Neuronal stem cell (in vitro differentiated cells): ENCODE measurements at regions not wholly inside any gene's neighbourhood (a gene's known extent, or its start where the extent isn't known, plus 50 kb on each side); places are given as distances from the start of the nearest gene placed in this dataset.

Experiments used
- DNase-seq: peaks from one replicate; pipeline ENCODE4 v3.0.0-alpha.2; 2013; ENCODE audit warnings: low spot score
- H2AFZ ChIP-seq: one replicate; pipeline ENCODE4 v1.6.1; 2013; ENCODE audit warnings: mild to moderate bottlenecking, low read length, inconsistent platforms
- H2AK5ac ChIP-seq: 2 replicates; pipeline ENCODE4 v1.6.1; 2013; ENCODE audit warnings: low read depth, mild to moderate bottlenecking, inconsistent platforms, low read length, moderate library complexity, mixed read lengths
- H2BK120ac ChIP-seq: 2 replicates; pipeline ENCODE4 v1.6.1; 2013; ENCODE audit warnings: low read depth, mild to moderate bottlenecking, inconsistent platforms, low read length, moderate library complexity, mixed read lengths
- H2BK12ac ChIP-seq: one replicate; pipeline ENCODE4 v1.6.1; 2013; ENCODE audit warnings: low read length, inconsistent platforms
- H2BK15ac ChIP-seq: 2 replicates; pipeline ENCODE4 v1.6.1; 2013; ENCODE audit warnings: mild to moderate bottlenecking, low read length, inconsistent platforms, mixed read lengths
- H2BK5ac ChIP-seq: one replicate; pipeline ENCODE4 v1.6.1; 2013; ENCODE audit warnings: inconsistent platforms, mild to moderate bottlenecking, low read length, moderate library complexity
- H3K14ac ChIP-seq: one replicate; pipeline ENCODE4 v1.6.1; 2013; ENCODE audit warnings: low read length, inconsistent platforms
- H3K18ac ChIP-seq: 2 replicates; pipeline ENCODE4 v1.6.1; 2013; ENCODE audit warnings: low read length, inconsistent platforms
- H3K23ac ChIP-seq: 2 replicates; pipeline ENCODE4 v1.6.1; 2013; ENCODE audit warnings: low read depth, mild to moderate bottlenecking, mixed read lengths, low read length, inconsistent platforms; ENCODE audit not compliant: poor library complexity
- H3K27ac ChIP-seq: replicated peaks from 3 replicates; pipeline ENCODE4 v1.5.1; 2013; ENCODE audit warnings: low read length, inconsistent platforms
- H3K27me3 ChIP-seq, 3 experiments: 2 replicates each; pipeline ENCODE4 v1.6.1; 2013; ENCODE audit warnings: low read length in 3 of 3, mild to moderate bottlenecking in 2 of 3, inconsistent platforms in 1 of 3, low read depth in 1 of 3, mixed read lengths in 1 of 3, moderate library complexity in 1 of 3; ENCODE audit not compliant: control insufficient read depth in 3 of 3, insufficient read depth in 3 of 3
- H3K36me3 ChIP-seq, 2 donors: replicated peaks in 1 of 2; 2 replicates each; pipeline ENCODE4 v1.6.1; 2013; ENCODE audit warnings: low read length in 2 of 2; ENCODE audit not compliant: control insufficient read depth in 2 of 2, insufficient read depth in 2 of 2
- H3K4ac ChIP-seq: 2 replicates; pipeline ENCODE4 v1.6.1; 2013; ENCODE audit warnings: inconsistent platforms, mild to moderate bottlenecking, low read length, moderate library complexity
- H3K4me1 ChIP-seq, 2 donors: 1 replicate in 1 of 2; 2 replicates in 1 of 2; pipeline ENCODE4 v1.6.1; 2013; ENCODE audit warnings: low read length in 2 of 2, low read depth in 1 of 2; ENCODE audit not compliant: control insufficient read depth in 2 of 2, insufficient read depth in 1 of 2
- H3K4me2 ChIP-seq: one replicate; pipeline ENCODE4 v1.6.1; 2013; ENCODE audit warnings: mild to moderate bottlenecking, low read length, inconsistent platforms; ENCODE audit not compliant: insufficient read depth, poor library complexity, severe bottlenecking
- H3K4me3 ChIP-seq, 2 donors: 2 replicates each; pipeline ENCODE4 v1.5.1; 2013; ENCODE audit warnings: low read length in 2 of 2, mild to moderate bottlenecking in 2 of 2, inconsistent platforms in 1 of 2, moderate library complexity in 1 of 2
- H3K79me1 ChIP-seq: one replicate; pipeline ENCODE4 v1.6.1; 2013; ENCODE audit warnings: low read depth, mild to moderate bottlenecking, inconsistent platforms, low read length, moderate library complexity
- H3K9ac ChIP-seq: one replicate; pipeline ENCODE4 v1.6.1; 2013; ENCODE audit warnings: mild to moderate bottlenecking, low read depth, low read length, inconsistent platforms; ENCODE audit not compliant: poor library complexity
- H3K9me3 ChIP-seq, 2 donors: replicated peaks in 1 of 2; 2 replicates each; pipeline versions ENCODE3 to v1.6.1; 2013; ENCODE audit warnings: low read length in 2 of 2, mild to moderate bottlenecking in 2 of 2, inconsistent platforms in 1 of 2, low read depth in 1 of 2, mixed read lengths in 1 of 2, moderate library complexity in 1 of 2; ENCODE audit not compliant: control insufficient read depth in 2 of 2, insufficient read depth in 1 of 2
- H4K8ac ChIP-seq: one replicate; pipeline ENCODE4 v1.6.1; 2013; ENCODE audit warnings: low read depth, mild to moderate bottlenecking, inconsistent platforms, low read length, moderate library complexity
- H4K91ac ChIP-seq: one replicate; pipeline ENCODE4 v1.6.1; 2013; ENCODE audit warnings: low read length, low read depth, mild to moderate bottlenecking, inconsistent platforms; ENCODE audit not compliant: poor library complexity
- WGBS, 2 donors: extraction: QIAGEN DNeasy Blood & Tissue Kit; methylation state at CpG; one replicate each; pipeline ENCODE4 v1.1.7; 2013; ENCODE audit warnings: missing lambda C conversion rate in 2 of 2, mixed read lengths in 1 of 2; ENCODE audit not compliant: insufficient read length in 2 of 2, insufficient replicate concordance in 1 of 2; ENCODE audit errors: extremely low coverage in 2 of 2; 5-methylcytosine and 5-hydroxymethylcytosine counted together

- no peak overlapping the region for H2AK5ac ChIP-seq
- H2BK12ac ChIP-seq = no peak overlapping the region
- no peak overlapping the region for H2BK15ac ChIP-seq
- H3K79me1 ChIP-seq = no peaks in the 10 kb centered on the region
- H3K4me1 ChIP-seq = no peaks in the 10 kb centered on the region
- no peak overlapping the region for H3K23ac ChIP-seq
- H3K27ac ChIP-seq = no peak overlapping the region
- no peak overlapping the region for H3K9ac ChIP-seq
- H3K27me3 ChIP-seq = no peaks in the 10 kb centered on the region
- no peaks in the 10 kb centered on the region for H3K36me3 ChIP-seq
- no peak overlapping the region for H3K14ac ChIP-seq
- no peak overlapping the region for H2AFZ ChIP-seq
- H4K91ac ChIP-seq = no peak overlapping the region
- H2BK5ac ChIP-seq = no peak overlapping the region
- no peaks in the 10 kb centered on the region for H3K9me3 ChIP-seq
- DNase-seq = no peak
- H3K4ac ChIP-seq = no peak overlapping the region
- H3K4me2 ChIP-seq = no peak overlapping the region
- no peak overlapping the region for H3K4me3 ChIP-seq
- H2BK120ac ChIP-seq = no peak overlapping the region
- H4K8ac ChIP-seq = no peak overlapping the region
- WGBS, 2 donors = no CpG with 5 or more reads among the region's 2 CpGs
- no peak overlapping the region for H3K18ac ChIP-seq
Measured at GRCh38 chr6:121499666-121500065, 64.2 kb downstream of the GJA1 start.

DNA sequence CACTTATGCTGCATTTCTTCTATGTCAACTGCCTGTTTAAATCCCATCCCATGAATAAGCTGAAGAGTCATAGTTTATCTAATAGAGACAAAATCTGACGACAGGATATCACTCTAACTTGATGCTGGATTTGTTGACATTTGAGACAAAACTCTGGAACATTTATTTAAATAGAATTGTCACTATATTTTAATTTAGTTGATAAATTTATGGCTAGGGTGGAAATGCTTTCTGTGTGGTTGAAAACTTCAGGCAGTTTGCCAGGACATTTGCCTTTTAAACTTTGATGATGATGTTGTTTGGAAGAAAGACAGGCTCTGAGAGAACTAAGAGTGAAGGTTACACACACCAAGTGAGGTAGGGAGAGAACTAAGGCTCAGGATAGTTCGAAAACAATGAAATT is 68.1 kb downstream of the GJA1 start:
- Histone ChIP-seq H3K27me3 (no peaks in the 10 kb centered on the region), H3K14ac (no peak overlapping the region), H2BK5ac (no peak overlapping the region), H3K4me2 (no peak overlapping the region), H3K9me3 (no peaks in the 10 kb centered on the region), H3K23ac (no peak overlapping the region), H3K4ac (no peak overlapping the region), H3K18ac (no peak overlapping the region), H3K79me1 (no peaks in the 10 kb centered on the region), H3K36me3 (no peaks in the 10 kb centered on the region), H3K4me1 (no peaks in the 10 kb centered on the region), H2BK120ac (no peak overlapping the region), H3K4me3 (no peak overlapping the region), H2BK12ac (no peak overlapping the region), H2AK5ac (no peak overlapping the region), H4K91ac (no peak overlapping the region), H3K27ac (no peak overlapping the region), H4K8ac (no peak overlapping the region), H2BK15ac (no peak overlapping the region), H2AFZ (no peak overlapping the region), H3K9ac (no peak overlapping the region)
- DNase-seq = no peak
- WGBS, 2 donors = no CpG with 5 or more reads among the region's 2 CpGs

DNA sequence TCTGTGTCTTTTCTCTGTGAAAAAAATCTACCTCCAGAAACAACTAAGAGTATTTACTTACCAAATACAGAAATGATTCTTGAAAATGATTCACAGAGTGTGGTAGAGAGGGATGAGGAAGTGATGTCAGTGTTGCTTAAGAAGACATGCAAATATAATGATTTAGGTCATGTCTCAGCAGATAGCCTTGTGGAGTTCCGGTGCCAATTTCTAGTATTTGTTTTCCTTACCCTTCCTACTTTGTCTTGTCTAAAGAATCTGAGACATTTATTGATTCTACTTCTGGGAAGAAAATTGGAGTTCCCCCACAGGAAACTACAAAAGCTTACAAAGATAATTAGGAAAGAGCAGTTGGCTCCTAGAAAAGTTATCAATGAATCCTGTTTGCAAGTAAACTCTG is 68.8 kb downstream of the GJA1 start:
- no peak overlapping the region for H4K8ac ChIP-seq
- H2AFZ ChIP-seq = no peak overlapping the region
- no peak overlapping the region for H4K91ac ChIP-seq
- no peak overlapping the region for H3K4me3 ChIP-seq
- WGBS, 2 donors = no CpG with 5 or more reads among the region's 1 CpG
- H3K23ac ChIP-seq = no peak overlapping the region
- no peak overlapping the region for H3K27ac ChIP-seq
- H3K14ac ChIP-seq = no peak overlapping the region
- no peak overlapping the region for H3K4me2 ChIP-seq
- no peak for DNase-seq
- no peaks in the 10 kb centered on the region for H3K36me3 ChIP-seq
- no peak overlapping the region for H3K18ac ChIP-seq
- no peak overlapping the region for H2BK12ac ChIP-seq
- no peaks in the 10 kb centered on the region for H3K4me1 ChIP-seq
- H3K79me1 ChIP-seq = no peaks in the 10 kb centered on the region
- H3K27me3 ChIP-seq = no peaks in the 10 kb centered on the region
- H2BK120ac ChIP-seq = no peak overlapping the region
- H3K4ac ChIP-seq = no peak overlapping the region
- H2BK5ac ChIP-seq = no peak overlapping the region
- H2BK15ac ChIP-seq = no peak overlapping the region
- H2AK5ac ChIP-seq = no peak overlapping the region
- H3K9me3 ChIP-seq = no peaks in the 10 kb centered on the region
- H3K9ac ChIP-seq = no peak overlapping the region

DNA sequence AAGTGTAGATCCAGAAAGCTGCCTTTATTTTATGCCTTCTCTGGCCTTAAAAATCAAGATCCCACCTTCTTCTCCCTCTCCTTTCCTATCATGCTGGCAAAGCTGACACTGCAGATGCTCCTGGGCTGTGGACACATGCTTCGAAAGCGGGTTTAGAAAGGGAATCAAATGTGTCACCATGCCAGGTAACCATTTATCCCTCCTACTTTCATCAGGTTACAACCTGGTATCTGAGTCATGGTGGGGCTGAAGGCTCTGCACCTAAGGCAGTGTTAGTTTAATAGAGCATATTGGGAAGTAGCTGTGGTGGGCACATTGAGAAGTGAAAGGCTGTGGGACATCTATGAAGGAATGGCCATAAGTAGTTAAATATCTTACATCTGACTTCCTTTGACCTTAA is 69.8 kb downstream of the GJA1 start:
- H3K36me3 ChIP-seq = no peaks in the 10 kb centered on the region
- WGBS, 2 donors = no CpG with 5 or more reads among the region's 2 CpGs

More for the DNA sequence above, 69.8 kb downstream of the GJA1 start:
- Histone ChIP-seq H3K14ac (no peak overlapping the region), H3K9me3 (no peaks in the 10 kb centered on the region), H2BK120ac (no peak overlapping the region), H2BK12ac (no peak overlapping the region), H3K27me3 (no peaks in the 10 kb centered on the region), H4K91ac (no peak overlapping the region), H2BK15ac (no peak overlapping the region), H3K79me1 (no peaks in the 10 kb centered on the region), H3K4ac (no peak overlapping the region), H3K18ac (no peak overlapping the region), H4K8ac (no peak overlapping the region), H3K4me1 (no peaks in the 10 kb centered on the region), H3K27ac (no peak overlapping the region), H2AFZ (no peak overlapping the region), H3K4me3 (no peak overlapping the region), H2BK5ac (no peak overlapping the region), H3K9ac (no peak overlapping the region), H3K23ac (no peak overlapping the region), H3K4me2 (no peak overlapping the region), H2AK5ac (no peak overlapping the region)
- DNase-seq = no peak
